NT2/D1 (cell line): ENCODE measurements at regions not wholly inside any gene's neighbourhood (a gene's known extent, or its start where the extent isn't known, plus 50 kb on each side); places are given as distances from the start of the nearest gene placed in this dataset.

Source experiments
- SUZ12 ChIP-seq: IDR thresholded peaks from 2 replicates; pipeline ENCODE4 v1.6.1; 2011; ENCODE audit not compliant: insufficient read length, insufficient read depth; ENCODE audit errors: extremely low read depth
- YY1 ChIP-seq: IDR thresholded peaks from 2 replicates; pipeline ENCODE4 v1.6.1; 2011; ENCODE audit not compliant: insufficient read length, insufficient read depth
- ZNF274 ChIP-seq: IDR thresholded peaks from 2 replicates; pipeline ENCODE4 v1.6.1; 2011; ENCODE audit warnings: mild to moderate bottlenecking, low read depth, low read length

DNA sequence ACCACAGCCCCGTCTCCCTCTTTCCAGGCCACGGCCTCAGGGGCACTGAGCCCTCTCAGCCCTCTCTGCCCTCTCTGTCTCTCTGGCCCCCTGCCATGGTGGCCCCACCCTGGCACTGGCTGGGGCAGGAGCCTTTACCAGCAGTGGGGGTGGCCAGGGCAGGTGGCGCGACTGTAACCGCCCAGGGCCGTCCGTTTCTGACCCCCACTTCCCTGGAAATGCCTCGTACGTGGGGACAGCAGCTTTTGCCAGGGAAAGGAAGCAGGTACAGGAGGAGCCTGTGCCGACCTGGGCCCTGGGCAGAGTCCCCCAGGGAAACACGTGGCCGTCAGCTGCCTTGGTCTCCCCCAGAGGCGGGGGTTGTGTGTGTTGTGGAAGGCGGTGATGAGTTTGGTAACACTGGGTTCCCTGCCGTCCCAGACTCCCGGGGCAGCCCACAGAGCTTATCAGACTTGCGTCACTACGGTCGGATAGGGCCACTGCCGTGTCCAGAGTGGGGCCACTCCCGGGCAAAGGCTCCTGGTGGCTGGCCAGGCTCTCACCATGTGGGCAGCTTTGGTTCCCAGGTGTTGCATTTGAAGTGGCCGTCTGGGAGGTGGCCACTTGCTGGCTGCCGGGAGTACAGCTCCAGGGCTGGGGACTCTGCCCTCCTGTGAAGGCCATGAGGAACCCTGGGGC is 249.3 kb upstream of the CIBAR2 start:
- TF ChIP-seq ZNF274 (no peak), YY1 (no peak), SUZ12 (no peak)
